PC-9 (cell line): ENCODE measurements at regions not wholly inside any gene's neighbourhood (a gene's known extent, or its start where the extent isn't known, plus 50 kb on each side); places are given as distances from the start of the nearest gene placed in this dataset.

Experiments
- BruUV-seq: library from RNA; stranded (reverse); fragments of 400-500 nt; replicated peaks from 2 replicates; lab custom pipeline; 2021; lab: Mats Ljungman, UMichigan
- CTCF ChIA-PET: fragments of 300-600 bp; sonication (Branson Sonifier 250); formaldehyde crosslinking; loops from one replicate; lab custom pipeline; 2022; ENCODE audit warnings: antibody characterized with exemption; lab: Charles Lee
- POLR2A ChIA-PET: fragments of 300-600 bp; sonication (Branson Sonifier 250); formaldehyde crosslinking; loops from one replicate; lab custom pipeline; 2022; ENCODE audit warnings: antibody characterized with exemption; ENCODE audit not compliant: unreplicated experiment; lab: Charles Lee
- DNase-seq, 2 experiments: peaks; one replicate each; pipeline versions ENCODE4 v3.0.0 to v3.0.0-alpha.2; 2015 to 2022; ENCODE audit warnings: mixed read lengths in 1 of 2
- H2AFZ ChIP-seq: fragments of 200-600 bp; sonication (generic); 2 replicates; pipeline ENCODE4 v1.8.1; 2017; ENCODE audit warnings: antibody characterized with exemption
- H3F3A ChIP-seq: fragments of 200-600 bp; sonication (generic); 2 replicates; pipeline ENCODE4 v1.8.1; 2017; ENCODE audit warnings: antibody characterized with exemption, mild to moderate bottlenecking, low read depth; ENCODE audit not compliant: insufficient read depth
- H3K27ac ChIP-seq: fragments of 200-600 bp; sonication (generic); 2 replicates; pipeline ENCODE4 v1.6.1; 2016; ENCODE audit warnings: mixed run types
- H3K27me3 ChIP-seq: fragments of 200-600 bp; sonication (generic); 2 replicates; pipeline ENCODE4 v1.6.1; 2016; ENCODE audit warnings: low read depth, mixed run types; ENCODE audit not compliant: insufficient read depth
- H3K36me3 ChIP-seq: fragments of 200-600 bp; sonication (generic); 2 replicates; pipeline ENCODE4 v1.6.1; 2016; ENCODE audit warnings: low read depth, mixed run types
- H3K4me1 ChIP-seq: fragments of 200-600 bp; sonication (generic); replicated peaks from 2 replicates; pipeline ENCODE4 v1.6.1; 2016; ENCODE audit warnings: mixed run types; ENCODE audit not compliant: insufficient read depth
- H3K4me2 ChIP-seq: fragments of 200-600 bp; sonication (generic); 2 replicates; pipeline ENCODE4 v1.6.1; 2017; ENCODE audit warnings: mixed run types
- H3K4me3 ChIP-seq: fragments of 200-600 bp; sonication (generic); 2 replicates; pipeline ENCODE4 v1.6.1; 2016; ENCODE audit warnings: mixed run types
- H3K79me2 ChIP-seq: fragments of 200-600 bp; sonication (generic); 2 replicates; pipeline ENCODE4 v1.6.1; 2017; ENCODE audit warnings: low read depth, mixed run types
- H3K9me2 ChIP-seq: fragments of 200-600 bp; sonication (generic); 2 replicates; pipeline ENCODE4 v1.8.1; 2017; ENCODE audit warnings: mild to moderate bottlenecking; ENCODE audit not compliant: insufficient read depth
- H3K9me3 ChIP-seq: fragments of 200-600 bp; sonication (generic); 2 replicates; pipeline ENCODE4 v1.8.1; 2016; ENCODE audit warnings: low read depth; ENCODE audit not compliant: insufficient read depth
- H4K20me1 ChIP-seq: fragments of 200-600 bp; sonication (generic); 2 replicates; pipeline ENCODE4 v1.8.1; 2017; ENCODE audit not compliant: insufficient read depth
- EZH2 ChIP-seq: fragments of 200-600 bp; sonication (generic); IDR thresholded peaks from 2 replicates; pipeline ENCODE4 v1.8.0; 2017; ENCODE audit warnings: antibody characterized with exemption, low read depth
- intact Hi-C: fragments of 100-400 bp; cut with micrococcal nuclease; formaldehyde crosslinking; loops from one replicate; pipeline ENCODE4 v1.10.0; 2022; ENCODE audit not compliant: unreplicated experiment
- TF ChIP-seq, protein P1 (sequence below): fragments of 200-600 bp; sonication (generic); conservative IDR thresholded peaks from 2 replicates; pipeline ENCODE4 v1.6.1; 2017; ENCODE audit warnings: mixed run types, antibody characterized with exemption, mild to moderate bottlenecking, moderate library complexity

DNA sequence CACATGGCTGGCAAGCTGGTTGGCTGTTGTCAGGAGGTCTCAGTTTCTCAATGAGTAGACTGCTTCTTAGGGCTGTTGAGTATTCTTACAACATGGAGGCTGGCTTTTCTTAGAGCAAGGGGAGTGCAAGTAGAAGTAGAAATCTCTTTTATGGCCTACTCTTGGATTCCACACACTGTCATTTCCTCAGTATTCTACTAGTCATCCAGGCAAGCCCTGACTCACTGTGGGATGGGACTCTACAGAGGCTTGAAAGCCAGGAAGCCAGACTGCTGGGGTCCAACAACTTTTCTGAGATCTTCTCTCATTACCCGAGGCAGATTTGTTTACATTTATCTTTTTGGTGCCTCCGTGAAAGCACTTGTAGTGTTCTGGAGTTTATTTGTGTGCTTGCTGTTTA is 196.2 kb upstream of the APP start:
- Histone ChIP-seq H3F3A (no peaks in the 10 kb centered on the region), H2AFZ (no peak overlapping the region), H3K4me2 (no peak overlapping the region), H3K9me2 (no peaks in the 10 kb centered on the region), H3K27me3 (no peaks in the 10 kb centered on the region), H3K4me1 (no peaks in the 10 kb centered on the region), H3K79me2 (no peaks in the 10 kb centered on the region), H3K27ac (no peak overlapping the region), H3K9me3 (no peaks in the 10 kb centered on the region), H3K36me3 (no peaks in the 10 kb centered on the region), H4K20me1 (no peaks in the 10 kb centered on the region), H3K4me3 (no peak overlapping the region)
- POLR2A ChIA-PET = no interaction called here
- intact Hi-C loops = no loop called here
- no peak for DNase-seq
- no peak for TF ChIP-seq EZH2
- TF ChIP-seq, protein P1, sequence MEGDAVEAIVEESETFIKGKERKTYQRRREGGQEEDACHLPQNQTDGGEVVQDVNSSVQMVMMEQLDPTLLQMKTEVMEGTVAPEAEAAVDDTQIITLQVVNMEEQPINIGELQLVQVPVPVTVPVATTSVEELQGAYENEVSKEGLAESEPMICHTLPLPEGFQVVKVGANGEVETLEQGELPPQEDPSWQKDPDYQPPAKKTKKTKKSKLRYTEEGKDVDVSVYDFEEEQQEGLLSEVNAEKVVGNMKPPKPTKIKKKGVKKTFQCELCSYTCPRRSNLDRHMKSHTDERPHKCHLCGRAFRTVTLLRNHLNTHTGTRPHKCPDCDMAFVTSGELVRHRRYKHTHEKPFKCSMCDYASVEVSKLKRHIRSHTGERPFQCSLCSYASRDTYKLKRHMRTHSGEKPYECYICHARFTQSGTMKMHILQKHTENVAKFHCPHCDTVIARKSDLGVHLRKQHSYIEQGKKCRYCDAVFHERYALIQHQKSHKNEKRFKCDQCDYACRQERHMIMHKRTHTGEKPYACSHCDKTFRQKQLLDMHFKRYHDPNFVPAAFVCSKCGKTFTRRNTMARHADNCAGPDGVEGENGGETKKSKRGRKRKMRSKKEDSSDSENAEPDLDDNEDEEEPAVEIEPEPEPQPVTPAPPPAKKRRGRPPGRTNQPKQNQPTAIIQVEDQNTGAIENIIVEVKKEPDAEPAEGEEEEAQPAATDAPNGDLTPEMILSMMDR = no peak
- BruUV-seq = no TSS peak
- CTCF ChIA-PET = no interaction called here

DNA sequence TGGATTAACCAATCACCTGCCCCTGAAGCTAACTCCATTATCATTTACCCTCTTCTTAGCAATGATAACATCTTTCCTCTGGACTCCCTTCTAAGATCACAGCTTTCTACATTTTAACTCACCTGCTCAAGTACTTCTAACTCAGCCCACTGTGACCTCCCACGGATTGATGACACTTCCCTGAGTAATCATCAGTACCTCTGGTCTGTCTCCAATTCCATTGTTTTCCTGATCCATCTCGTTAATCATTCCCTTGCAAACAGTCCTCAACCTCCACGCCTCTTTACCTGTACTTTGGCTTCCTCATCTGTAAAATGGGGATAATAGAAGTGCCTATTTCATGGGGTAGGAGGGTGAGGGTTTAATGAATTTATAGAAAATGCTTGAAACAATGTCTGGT is 195.3 kb upstream of the APP start:
- ChIA-PET CTCF (no interaction called here), POLR2A (no interaction called here)
- Histone ChIP-seq H3K9me2 (no peaks in the 10 kb centered on the region), H3K27me3 (no peaks in the 10 kb centered on the region), H3K4me1 (no peaks in the 10 kb centered on the region), H3K27ac (no peak overlapping the region), H3K9me3 (no peaks in the 10 kb centered on the region), H3K4me3 (no peak overlapping the region), H2AFZ (no peak overlapping the region), H3K36me3 (no peaks in the 10 kb centered on the region), H3K4me2 (no peak overlapping the region), H4K20me1 (no peaks in the 10 kb centered on the region), H3K79me2 (no peaks in the 10 kb centered on the region), H3F3A (no peaks in the 10 kb centered on the region)
- intact Hi-C loops = no loop called here
- no peak for DNase-seq
- TF ChIP-seq, protein P1 = no peak
- no peak for TF ChIP-seq EZH2
- no TSS peak for BruUV-seq

DNA sequence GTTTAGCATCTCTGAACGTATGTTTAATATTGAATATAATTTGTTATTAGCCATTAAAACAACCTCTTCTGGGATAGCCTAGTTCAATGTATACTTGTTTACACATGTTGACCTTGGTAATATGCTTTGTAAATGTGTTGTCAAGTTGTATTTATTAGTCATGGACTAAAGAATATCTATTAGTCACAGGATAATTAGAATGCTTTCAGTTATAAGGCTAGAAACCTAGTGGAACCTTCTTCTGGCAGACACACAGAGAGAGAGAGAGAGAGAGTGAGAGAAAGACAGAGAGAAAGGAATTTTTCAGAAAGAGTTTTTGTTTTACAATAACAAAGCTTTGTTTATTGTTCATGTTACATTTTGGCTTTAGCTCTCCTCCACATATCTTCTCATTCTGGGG is 181.1 kb upstream of the APP start:
- DNase-seq = no peak
- no TSS peak for BruUV-seq
- CTCF ChIA-PET = no interaction called here
- Histone ChIP-seq H4K20me1 (no peaks in the 10 kb centered on the region), H3F3A (no peaks in the 10 kb centered on the region), H3K4me1 (no peaks in the 10 kb centered on the region), H3K9me2 (no peaks in the 10 kb centered on the region), H3K79me2 (no peaks in the 10 kb centered on the region), H3K27ac (no peak overlapping the region), H3K9me3 (no peaks in the 10 kb centered on the region), H3K36me3 (no peaks in the 10 kb centered on the region), H3K4me2 (no peak overlapping the region), H3K27me3 (no peaks in the 10 kb centered on the region), H3K4me3 (no peak overlapping the region), H2AFZ (no peak overlapping the region)
- TF ChIP-seq, protein P1 = no peak
- no peak for TF ChIP-seq EZH2
- POLR2A ChIA-PET = no interaction called here
- intact Hi-C loops = no loop called here
